Prostate gland (tissue), 2 donors: ENCODE measurements at regions not wholly inside any gene's neighbourhood (a gene's known extent, or its start where the extent isn't known, plus 50 kb on each side); places are given as distances from the start of the nearest gene placed in this dataset.

Experiments used
- DNase-seq: peaks from one replicate; pipeline ENCODE4 v3.0.0-alpha.2; 2019; ENCODE audit warnings: low spot score
- H3K27ac ChIP-seq, 2 donors: fragments of 200-600 bp; sonication (generic); 2 replicates each; pipeline ENCODE4 v1.5.1; 2017 to 2019
- H3K27me3 ChIP-seq: fragments of 200-600 bp; sonication (generic); replicated peaks from 2 replicates; pipeline ENCODE4 v1.5.1; 2019; ENCODE audit not compliant: insufficient read depth
- H3K36me3 ChIP-seq, 2 donors: fragments of 200-600 bp; sonication (generic); 1 replicate in 1 of 2; 2 replicates in 1 of 2; pipeline versions ENCODE4 v1.5.1 to v1.8.1; 2017 to 2019
- H3K4me1 ChIP-seq: fragments of 200-600 bp; sonication (generic); replicated peaks from 2 replicates; pipeline ENCODE4 v1.5.1; 2019
- H3K4me3 ChIP-seq, 2 donors: fragments of 200-600 bp; sonication (generic); 2 replicates each; pipeline ENCODE4 v1.5.1; 2017 to 2019
- H3K9me3 ChIP-seq: fragments of 200-600 bp; sonication (generic); 2 replicates; pipeline ENCODE4 v1.5.1; 2017
- CTCF ChIP-seq, 4 experiments: fragments of 200-600 bp in 2 of 4; fragments of 450-650 bp in 2 of 4; sonication (generic) in 2 of 4; IDR thresholded peaks; 1 replicate in 3 of 4; 2 replicates in 1 of 4; pipeline ENCODE4 v1.5.1; 2016 to 2019; ENCODE audit warnings: antibody characterized with exemption in 4 of 4, mild to moderate bottlenecking in 2 of 4, moderate library complexity in 2 of 4
- POLR2A ChIP-seq: fragments of 450-650 bp; IDR thresholded peaks from one replicate; pipeline ENCODE4 v1.6.1; 2016; ENCODE audit warnings: antibody characterized with exemption, mild to moderate bottlenecking
- POLR2AphosphoS5 ChIP-seq: sonication (generic); formaldehyde crosslinking; IDR thresholded peaks from one replicate; pipeline ENCODE4 v1.6.1; 2017; ENCODE audit warnings: antibody characterized with exemption
- WGBS: methylation state at CpG from one replicate; pipeline ENCODE4 v1.1.5; 2018; 5-methylcytosine and 5-hydroxymethylcytosine counted together
- intact Hi-C: fragments of 100-400 bp; cut with DNase I; formaldehyde crosslinking; loops from one replicate; pipeline ENCODE4 v1.14.2; 2022

GRCh38 chr1:213330281-213330680, 279.2 kb downstream of the RPS6KC1 start:
- Histone ChIP-seq H3K27ac (no peak overlapping the region), H3K4me1 (no peaks in the 10 kb centered on the region), H3K4me3 (no peak overlapping the region), H3K27me3 (no peaks in the 10 kb centered on the region), H3K36me3 (no peaks in the 10 kb centered on the region), H3K9me3 (no peaks in the 10 kb centered on the region)
- intact Hi-C loops = no loop called here
- no peak for DNase-seq
- TF ChIP-seq CTCF (IDR thresholded peaks at IDR 0.05) = no peak
- no peak for TF ChIP-seq POLR2AphosphoS5
- no peak for TF ChIP-seq POLR2A
- 68% methylated on average over 3 of the region's 3 CpGs for WGBS

- H3K4me1 ChIP-seq = no peaks in the 10 kb centered on the region
- no peaks in the 10 kb centered on the region for H3K27me3 ChIP-seq
- no peak overlapping the region for H3K4me3 ChIP-seq
- no peaks in the 10 kb centered on the region for H3K36me3 ChIP-seq
- no peak overlapping the region for H3K27ac ChIP-seq
- H3K9me3 ChIP-seq = no peaks in the 10 kb centered on the region
- DNase-seq = no peak
- TF ChIP-seq CTCF (IDR thresholded peaks at IDR 0.05) = no peak
- TF ChIP-seq POLR2A = no peak
- no peak for TF ChIP-seq POLR2AphosphoS5
- 80% methylated on average over 4 of the region's 4 CpGs for WGBS
- intact Hi-C loops = no loop called here
Observed at GRCh38 chr1:213331631-213332175, 280.7 kb downstream of the RPS6KC1 start.

GRCh38 chr1:213332491-213332890, 281.4 kb downstream of the RPS6KC1 start:
- H3K4me3 ChIP-seq = no peak overlapping the region
- no peaks in the 10 kb centered on the region for H3K27me3 ChIP-seq
- DNase-seq = no peak
- WGBS = 72% methylated on average over 4 of the region's 4 CpGs
- intact Hi-C loops = no loop called here
- TF ChIP-seq POLR2AphosphoS5 (no peak), CTCF (IDR thresholded peaks at IDR 0.05) (no peak), POLR2A (no peak)
- H3K36me3 ChIP-seq = no peaks in the 10 kb centered on the region
- H3K9me3 ChIP-seq = no peaks in the 10 kb centered on the region
- H3K27ac ChIP-seq = no peak overlapping the region
- no peaks in the 10 kb centered on the region for H3K4me1 ChIP-seq

- intact Hi-C loops = no loop called here
- Histone ChIP-seq H3K9me3 (no peaks in the 10 kb centered on the region), H3K27ac (no peak overlapping the region), H3K36me3 (no peaks in the 10 kb centered on the region), H3K4me3 (no peak overlapping the region), H3K27me3 (no peaks in the 10 kb centered on the region), H3K4me1 (no peaks in the 10 kb centered on the region)
- TF ChIP-seq CTCF (IDR thresholded peaks at IDR 0.05) (no peak), POLR2AphosphoS5 (no peak), POLR2A (no peak)
- no peak for DNase-seq
- 88% methylated on average over 5 of the region's 5 CpGs for WGBS
Observed at GRCh38 chr1:213333121-213333520, 282.1 kb downstream of the RPS6KC1 start.

DNA sequence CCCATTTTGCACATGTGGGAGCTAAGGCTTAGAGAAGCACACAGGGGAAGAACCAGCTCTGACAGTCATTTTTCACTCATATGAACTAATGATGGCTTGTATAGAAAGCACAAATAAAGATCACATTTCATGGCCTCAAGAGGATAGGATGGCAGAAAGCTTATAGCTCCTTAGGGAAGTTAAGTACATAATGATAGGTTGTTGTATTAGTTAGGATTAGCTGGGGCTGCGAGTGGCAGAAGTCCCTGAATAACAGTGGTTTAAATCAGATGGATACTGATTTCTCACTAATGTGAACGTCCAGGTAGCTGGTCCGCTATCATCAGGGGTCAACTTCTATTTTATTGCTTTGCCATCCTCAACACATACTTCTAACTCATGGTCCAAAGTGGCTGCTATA, 284.0 kb downstream of the RPS6KC1 start:
- Histone ChIP-seq H3K27ac (no peak overlapping the region), H3K4me3 (no peak overlapping the region), H3K36me3 (no peaks in the 10 kb centered on the region), H3K27me3 (no peaks in the 10 kb centered on the region), H3K9me3 (no peaks in the 10 kb centered on the region), H3K4me1 (no peaks in the 10 kb centered on the region)
- 80% methylated on average over 3 of the region's 3 CpGs for WGBS
- TF ChIP-seq POLR2AphosphoS5 (no peak), POLR2A (no peak), CTCF (IDR thresholded peaks at IDR 0.05) (no peak)
- intact Hi-C loops = no loop called here
- no peak for DNase-seq
